ENCODE measurements at regions not wholly inside any gene's neighbourhood (a gene's known extent, or its start where the extent isn't known, plus 50 kb on each side); places are given as distances from the start of the nearest gene placed in this dataset.

GRCh38 chr2:104716061-104716460, 137.9 kb upstream of the POU3F3 start:
- TF ChIP-seq CTCF (IDR thresholded peaks at IDR 0.05; ENCODE audit: control extremely low read depth in 1 of 3, insufficient read depth in 1 of 3, low read depth in 1 of 3, low read length in 3 of 3) (no peak), USF2 (IDR thresholded peaks at IDR 0.05; ENCODE audit: low read length) (no peak), POLR2A (IDR thresholded peaks at IDR 0.05; ENCODE audit: control extremely low read depth in 1 of 2, low read depth in 2 of 2, low read length in 2 of 2) (no peak), CREB1 (IDR thresholded peaks at IDR 0.05) (no peak), JUN (IDR thresholded peaks at IDR 0.05; ENCODE audit: low read depth, low read length) (no peak), HDAC6 (IDR thresholded peaks at IDR 0.05; ENCODE audit: low read depth, low read length) (no peak), CHD7 (IDR thresholded peaks at IDR 0.05; ENCODE audit: insufficient replicate concordance, low read length) (no peak), TAF1 (IDR thresholded peaks at IDR 0.05; ENCODE audit: low read depth, low read length) (no peak), RAD21 (IDR thresholded peaks at IDR 0.05 in 1 of 2, conservative IDR thresholded peaks at IDR 0.05 in 1 of 2; ENCODE audit: low read depth in 2 of 2, low read length in 2 of 2) (no peak)

Data from H1 (cell line).